Frontal cortex (tissue), 3 donors: ENCODE measurements at regions not wholly inside any gene's neighbourhood (a gene's known extent, or its start where the extent isn't known, plus 50 kb on each side); places are given as distances from the start of the nearest gene placed in this dataset.
"Not testable (repeated sequence)": the region's sequence is repeated elsewhere in the genome, so short reads cannot be mapped to it uniquely, and the experiment has no call there.

Source experiments
- DNase-seq, 2 donors: peaks; one replicate each; pipeline ENCODE4 v3.0.0; 2012; ENCODE audit warnings: low spot score in 2 of 2
- FAIRE-seq: peaks from 2 replicates; lab custom pipeline; 2012; peaks lifted over from hg19 to GRCh38; lab: Jason Lieb, UNC
- donor health status: control.
- donor health status: control.
- donor health status: control.

DNA sequence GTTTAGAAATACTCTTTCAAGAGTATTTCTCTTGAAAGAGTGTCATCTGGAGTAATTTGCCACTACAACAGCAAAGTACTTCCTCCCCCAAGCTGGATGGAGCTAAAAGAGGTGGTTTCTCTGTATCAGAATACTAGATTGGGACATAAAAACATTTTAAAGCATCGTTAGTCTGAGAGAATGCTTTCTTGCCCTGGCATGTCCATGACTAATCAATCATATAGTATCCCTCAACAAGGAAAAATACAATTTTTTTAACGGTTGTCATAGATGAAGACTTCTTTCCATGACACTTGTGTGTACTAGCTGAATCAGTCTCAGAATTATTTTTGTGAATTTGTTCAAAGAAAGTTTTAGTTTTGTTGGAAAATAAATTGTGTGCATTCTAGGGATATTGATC is 237.9 kb downstream of the NEBL start:
- FAIRE-seq (no peak), DNase-seq (no peak)

GRCh38 chr10:20658158-20658557 is 239.0 kb downstream of the NEBL start:
- no peak for DNase-seq
- FAIRE-seq: no peak

DNA sequence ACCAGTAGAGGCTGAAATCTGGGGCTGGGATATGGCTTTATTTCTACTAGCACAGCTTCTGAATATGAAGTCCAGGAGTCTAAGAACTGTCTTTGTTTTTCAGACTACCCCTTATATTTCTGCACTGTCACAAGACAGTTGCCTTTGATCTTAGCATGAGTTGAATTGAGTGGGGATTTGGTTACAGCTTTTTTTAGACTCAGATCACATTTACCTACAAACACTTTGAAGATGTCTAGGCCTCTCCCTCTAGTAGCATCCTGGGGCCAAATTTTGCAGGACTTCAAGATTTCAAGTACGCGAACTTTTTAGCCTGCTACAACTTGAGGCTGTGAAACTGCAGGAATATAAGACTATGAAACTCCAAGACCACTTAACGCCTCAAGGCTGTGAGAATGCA is 240.2 kb downstream of the NEBL start:
- no peak for FAIRE-seq

GRCh38 chr10:20652424-20652823 is 244.7 kb downstream of the NEBL start:
- DNase-seq, FAIRE-seq: not testable (repeated sequence)

More for the DNA sequence above, 240.2 kb downstream of the NEBL start:
- no peak for DNase-seq

DNA sequence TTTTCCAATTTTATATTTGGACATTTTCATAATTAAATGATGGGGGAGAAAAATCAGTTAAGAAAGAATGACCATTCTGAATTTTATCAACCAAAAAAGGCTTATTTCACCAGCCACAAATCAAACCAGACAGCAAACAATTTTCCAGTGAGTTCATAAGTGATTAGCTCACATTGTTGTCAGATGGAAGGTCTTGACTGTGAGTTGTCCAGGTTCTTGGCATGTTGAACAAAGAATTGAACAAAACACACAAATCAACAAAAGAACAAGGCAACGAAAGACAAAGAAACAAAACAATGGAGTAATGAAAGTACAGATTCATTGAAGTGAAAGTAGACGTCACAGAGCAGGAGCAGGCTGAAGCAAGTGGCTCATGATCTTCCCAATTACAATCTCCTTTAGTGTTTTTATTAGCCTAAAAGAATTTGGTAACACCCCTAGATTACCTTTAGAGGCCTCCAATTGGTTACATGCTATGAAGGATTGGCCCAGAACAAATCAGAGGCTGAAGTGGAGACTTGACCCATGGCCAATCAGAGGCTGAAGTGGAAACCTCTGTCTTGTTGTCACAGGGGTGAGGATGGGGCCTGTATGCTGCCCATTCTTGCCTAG is 248.7 kb downstream of the NEBL start:
- FAIRE-seq (no peak), DNase-seq (no peak)

DNA sequence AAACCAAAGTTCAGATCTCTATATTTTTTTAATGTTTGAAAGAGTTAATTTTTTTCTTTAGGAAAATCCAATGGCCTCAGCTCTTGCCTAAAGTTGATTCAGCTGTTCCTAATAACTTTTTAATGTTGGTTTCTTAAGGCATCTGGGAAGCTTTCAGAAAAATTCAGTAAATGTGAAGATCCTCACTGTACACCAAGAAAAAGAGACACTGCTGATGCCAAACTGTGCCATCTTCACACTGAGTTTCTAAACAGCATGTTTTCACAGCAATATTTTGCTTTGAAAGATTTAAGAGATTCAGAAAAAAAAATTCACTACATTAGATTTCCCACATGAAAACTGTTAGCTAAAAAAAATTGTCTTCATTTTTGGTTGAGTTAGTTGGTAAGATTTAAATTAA is 249.4 kb downstream of the NEBL start:
- FAIRE-seq (no peak), DNase-seq (no peak)

DNA sequence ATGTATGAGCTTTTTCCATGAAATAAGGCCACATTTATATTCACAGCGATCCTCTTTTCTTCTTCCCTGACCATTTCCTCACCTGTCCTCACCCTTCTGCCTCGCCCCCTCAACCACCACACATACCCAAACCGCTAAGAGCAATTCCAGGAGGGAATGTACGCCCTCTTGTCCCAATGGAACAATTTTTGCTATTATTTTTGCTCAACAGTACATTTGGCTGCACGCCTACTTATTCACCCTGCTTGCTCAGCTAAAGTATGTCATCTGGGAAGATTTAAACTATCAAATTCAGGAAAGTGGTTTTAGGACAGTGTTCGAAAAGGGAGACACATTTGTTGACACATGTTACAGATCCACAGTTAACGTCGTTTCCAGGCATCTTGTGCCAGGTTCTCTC is 252.7 kb downstream of the NEBL start:
- no peak for FAIRE-seq
- no peak for DNase-seq

GRCh38 chr10:20641605-20642004 is 255.5 kb downstream of the NEBL start:
- FAIRE-seq (no peak), DNase-seq (no peak)

DNA sequence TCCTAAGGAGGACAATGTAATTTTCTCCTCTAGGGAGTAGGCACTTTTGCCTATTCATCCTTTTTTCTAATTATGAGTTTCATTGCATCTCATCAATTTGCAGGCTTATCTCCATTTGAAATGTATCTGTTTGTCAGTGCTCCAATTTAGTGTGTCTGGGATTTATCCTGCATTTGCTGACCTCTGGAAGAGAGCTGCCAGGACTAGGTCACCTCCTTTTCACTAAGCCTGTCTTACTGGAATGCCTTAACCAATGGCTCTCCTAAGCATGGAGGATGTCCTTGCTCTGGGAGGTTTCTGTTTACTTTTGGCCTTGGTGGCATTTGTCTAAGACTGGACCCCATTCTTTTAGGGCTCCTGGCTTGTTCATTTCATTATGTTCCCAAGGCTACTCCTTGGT is 261.5 kb downstream of the NEBL start:
- FAIRE-seq (no peak), DNase-seq (no peak)

DNA sequence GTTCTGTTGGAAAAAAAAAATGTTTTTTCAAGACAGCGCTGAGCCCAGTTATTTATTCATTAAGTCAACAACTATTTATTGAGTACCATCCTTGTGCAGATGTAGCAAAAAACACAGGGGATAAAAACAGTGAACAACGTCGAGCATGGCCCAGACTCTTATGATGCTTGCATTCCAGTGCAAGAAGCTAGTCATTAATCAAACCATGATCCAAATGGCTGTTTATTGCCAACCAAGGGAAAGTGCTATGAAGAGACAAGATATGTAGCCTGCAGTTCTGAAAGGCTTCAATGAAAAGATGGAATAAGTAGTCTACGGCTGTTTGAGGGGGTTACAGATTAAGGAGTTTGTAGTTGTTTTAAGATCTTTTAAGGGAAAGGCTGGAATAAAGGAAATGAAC is 262.3 kb downstream of the NEBL start:
- DNase-seq (no peak), FAIRE-seq (no peak)

- DNase-seq (no peak), FAIRE-seq (no peak)
Observed at GRCh38 chr10:20633714-20634113, 263.4 kb downstream of the NEBL start.

DNA sequence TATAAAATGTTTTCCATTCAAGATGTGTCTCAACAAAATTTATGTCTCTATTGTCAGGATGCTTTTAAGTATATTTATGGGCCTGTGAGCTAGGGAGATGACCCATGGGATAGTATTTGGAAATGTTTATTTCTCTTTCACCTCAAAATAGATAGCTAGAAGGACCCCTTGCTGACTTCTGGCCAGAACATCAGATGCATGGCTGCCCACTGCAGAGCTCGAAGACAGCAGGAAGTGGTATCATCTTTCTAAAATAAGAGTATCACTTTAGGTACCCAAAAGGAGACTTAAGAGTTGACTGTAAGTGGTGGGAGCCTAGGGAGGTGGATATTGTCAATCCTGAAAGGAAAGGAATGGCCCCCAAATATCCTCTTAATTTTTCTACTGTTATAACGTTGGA is 264.4 kb downstream of the NEBL start:
- no peak for DNase-seq
- no peak for FAIRE-seq

GRCh38 chr10:20631229-20631628 is 265.9 kb downstream of the NEBL start:
- FAIRE-seq: no peak
- DNase-seq: no peak

DNA sequence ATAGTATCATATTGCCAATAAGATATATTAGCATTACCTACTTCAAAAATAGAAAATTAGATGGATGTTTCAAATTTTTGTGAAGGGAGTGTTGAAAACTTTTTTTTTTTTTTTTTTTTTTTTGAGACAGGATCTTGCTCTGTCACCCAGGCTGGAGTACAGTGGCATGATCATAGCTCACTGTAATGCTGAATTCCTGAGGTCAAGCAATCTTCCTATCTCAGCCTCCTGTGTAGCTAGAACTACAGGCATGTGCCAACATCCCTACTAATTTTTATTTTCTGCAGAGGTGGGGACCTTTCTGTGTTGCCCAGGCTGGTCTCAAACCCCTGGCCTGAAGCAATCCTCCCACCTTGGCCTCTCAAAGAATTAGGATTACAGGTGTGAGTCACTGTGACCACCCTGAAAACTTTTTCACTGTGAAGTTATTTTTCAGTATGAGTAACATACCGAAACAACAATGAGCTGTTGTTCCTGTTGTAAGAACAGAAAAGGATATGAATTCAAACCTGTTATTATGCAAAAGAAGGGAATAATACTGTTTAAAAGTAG is 266.9 kb downstream of the NEBL start:
- no peak for DNase-seq
- no peak for FAIRE-seq

DNA sequence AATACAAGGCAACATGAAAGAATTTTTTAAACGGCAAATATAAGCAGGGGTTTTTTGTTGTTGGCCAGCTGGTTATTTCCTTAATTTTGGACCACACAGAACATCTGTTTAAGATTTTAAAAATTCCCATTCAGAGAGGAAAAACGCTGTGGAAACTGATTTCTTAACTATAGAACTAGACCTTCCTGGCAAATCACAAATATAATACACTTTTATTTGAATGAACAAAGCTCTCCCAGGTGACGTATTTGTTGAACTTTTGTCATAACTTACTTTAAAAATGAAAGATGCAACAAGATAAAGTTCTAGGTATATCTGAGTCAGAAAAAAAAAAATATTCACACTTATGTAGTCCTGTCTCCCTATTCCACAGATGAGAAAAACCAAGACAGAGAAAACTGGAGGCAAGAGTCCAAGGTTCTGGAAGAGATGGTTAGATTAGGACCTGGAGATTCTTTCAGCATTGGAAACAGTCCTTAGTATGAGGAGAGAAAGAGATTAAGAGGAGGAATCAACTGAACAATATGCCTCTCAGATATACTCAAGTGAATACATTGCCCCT is 269.1 kb downstream of the NEBL start:
- FAIRE-seq (no peak), DNase-seq (no peak)

- DNase-seq: no peak
- peak; percentile 13 for FAIRE-seq
Observed at GRCh38 chr10:20627087-20627486, 270.0 kb downstream of the NEBL start.

GRCh38 chr10:20625868-20626267 is 271.2 kb downstream of the NEBL start:
- DNase-seq (no peak), FAIRE-seq (no peak)

GRCh38 chr10:20624642-20625041 is 272.5 kb downstream of the NEBL start:
- FAIRE-seq (no peak), DNase-seq (no peak)

- no peak for DNase-seq
- no peak for FAIRE-seq
Observed at GRCh38 chr10:20623546-20623945, 273.6 kb downstream of the NEBL start.

DNA sequence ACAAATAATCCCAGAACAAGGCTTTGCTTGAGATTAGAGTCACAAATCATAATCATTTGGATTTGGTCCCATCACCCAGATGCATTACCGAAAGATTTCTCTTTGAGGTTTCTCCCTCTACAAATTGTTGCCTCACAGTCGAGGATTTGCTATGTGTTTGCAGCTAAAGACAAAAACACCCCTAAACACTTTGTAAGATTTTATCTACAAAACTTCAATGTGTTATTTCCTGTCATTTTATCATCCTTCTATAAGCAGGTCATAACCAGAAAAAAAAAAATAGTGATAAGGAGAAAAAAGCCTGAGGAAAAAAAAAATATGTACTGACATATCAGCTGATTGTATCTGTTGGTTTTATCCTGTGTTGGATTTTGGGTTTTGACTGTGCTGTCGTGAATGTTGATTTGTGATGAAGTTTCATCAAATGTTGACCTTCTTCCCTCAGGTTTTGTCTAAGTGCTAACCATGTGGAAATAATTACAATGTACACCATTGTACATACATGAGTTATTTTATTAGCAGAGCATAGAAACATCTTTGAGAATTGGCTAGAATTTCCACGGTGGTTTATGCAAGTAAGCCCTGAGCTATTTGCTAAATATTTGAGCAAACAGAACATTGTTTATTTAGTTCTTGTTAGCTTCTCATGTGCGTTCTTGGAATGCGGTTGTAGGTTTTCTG is 274.4 kb downstream of the NEBL start:
- FAIRE-seq: no peak
- no peak for DNase-seq

DNA sequence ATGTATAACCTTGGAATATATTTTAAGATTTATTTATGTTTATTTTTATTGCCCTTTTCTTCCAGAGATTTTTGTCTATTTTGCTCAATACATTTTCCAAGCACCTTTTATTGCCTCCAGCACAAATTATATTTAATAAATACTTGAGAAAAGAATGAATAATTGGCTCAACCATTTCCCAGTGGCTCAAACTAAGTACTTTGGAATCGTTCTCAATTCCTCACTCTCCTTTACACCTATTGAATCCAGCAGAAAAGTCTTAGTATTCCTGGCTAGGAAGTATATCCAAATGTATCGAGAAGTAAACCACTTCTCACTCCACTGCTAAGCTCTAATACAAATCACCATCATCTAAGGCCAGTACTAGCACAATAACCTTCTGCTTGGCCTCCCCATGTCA is 276.1 kb downstream of the NEBL start:
- no peak for DNase-seq
- no peak for FAIRE-seq
